ENCODE measurements at regions not wholly inside any gene's neighbourhood (a gene's known extent, or its start where the extent isn't known, plus 50 kb on each side); places are given as distances from the start of the nearest gene placed in this dataset.

DNA sequence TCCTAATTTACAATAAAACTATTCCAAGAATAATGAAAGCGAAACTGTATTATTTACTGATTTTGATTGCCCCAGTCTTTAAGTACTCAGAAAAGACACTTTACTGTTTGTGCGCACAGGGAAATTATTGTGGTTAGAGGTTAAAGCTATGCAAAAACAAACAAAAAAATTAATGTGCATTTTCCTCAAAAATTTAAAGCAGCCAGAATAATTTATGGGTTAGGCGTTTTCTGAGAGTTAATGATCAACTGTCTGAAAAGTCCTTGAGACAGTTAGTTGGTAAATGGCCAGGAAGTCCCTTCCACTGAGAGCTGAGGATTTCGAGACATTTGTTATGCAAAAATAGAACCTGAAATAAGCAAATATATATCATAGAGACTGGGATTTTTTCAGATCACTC is 143.3 kb downstream of the IRS1 start:
- H3K36me3 Mint-ChIP-seq (ENCODE audit: low read depth, unreplicated experiment) = peaks cover 5% of the 10 kb centered on the region
- no peak for DNase-seq (ENCODE audit: low spot score)
- H3K4me3 Mint-ChIP-seq (ENCODE audit: unreplicated experiment) = no peak overlapping the region
- H3K4me1 Mint-ChIP-seq (ENCODE audit: unreplicated experiment) = peaks cover 12% of the 10 kb centered on the region
- H3K9me3 Mint-ChIP-seq (ENCODE audit: unreplicated experiment) = peaks cover under 1% of the 10 kb centered on the region
- H3K27me3 Mint-ChIP-seq (ENCODE audit: unreplicated experiment) = peaks cover 12% of the 10 kb centered on the region
- no peak overlapping the region for H3K27ac Mint-ChIP-seq (ENCODE audit: unreplicated experiment)
- no peak for TF ChIP-seq CTCF (IDR thresholded peaks at IDR 0.05; ENCODE audit: unreplicated experiment)

- Mint-ChIP-seq H3K27ac (ENCODE audit: unreplicated experiment) (no peak overlapping the region), H3K4me3 (ENCODE audit: unreplicated experiment) (no peak overlapping the region)
Measured at GRCh38 chr2:226655871-226656270, 143.7 kb downstream of the IRS1 start.

GRCh38 chr2:226652983-226653765 is 146.4 kb downstream of the IRS1 start:
- Mint-ChIP-seq H3K4me3 (ENCODE audit: unreplicated experiment) (no peak overlapping the region), H3K36me3 (ENCODE audit: low read depth, unreplicated experiment) (peaks cover 14% of the 10 kb centered on the region), H3K27me3 (ENCODE audit: unreplicated experiment) (peaks cover 8% of the 10 kb centered on the region), H3K27ac (ENCODE audit: unreplicated experiment) (no peak overlapping the region), H3K9me3 (ENCODE audit: unreplicated experiment) (peaks cover 8% of the 10 kb centered on the region), H3K4me1 (ENCODE audit: unreplicated experiment) (peaks cover 8% of the 10 kb centered on the region)
- no peak for TF ChIP-seq CTCF (IDR thresholded peaks at IDR 0.05; ENCODE audit: unreplicated experiment)
- DNase-seq (ENCODE audit: low spot score) = no peak

More at GRCh38 chr2:226655871-226656270, 143.7 kb downstream of the IRS1 start:
- Mint-ChIP-seq H3K4me1 (ENCODE audit: unreplicated experiment) (peaks cover 12% of the 10 kb centered on the region), H3K27me3 (ENCODE audit: unreplicated experiment) (peaks cover 12% of the 10 kb centered on the region), H3K9me3 (ENCODE audit: unreplicated experiment) (no peaks in the 10 kb centered on the region), H3K36me3 (ENCODE audit: low read depth, unreplicated experiment) (peaks cover 4% of the 10 kb centered on the region)
- no peak for DNase-seq (ENCODE audit: low spot score)
- no peak for TF ChIP-seq CTCF (IDR thresholded peaks at IDR 0.05; ENCODE audit: unreplicated experiment)

DNA sequence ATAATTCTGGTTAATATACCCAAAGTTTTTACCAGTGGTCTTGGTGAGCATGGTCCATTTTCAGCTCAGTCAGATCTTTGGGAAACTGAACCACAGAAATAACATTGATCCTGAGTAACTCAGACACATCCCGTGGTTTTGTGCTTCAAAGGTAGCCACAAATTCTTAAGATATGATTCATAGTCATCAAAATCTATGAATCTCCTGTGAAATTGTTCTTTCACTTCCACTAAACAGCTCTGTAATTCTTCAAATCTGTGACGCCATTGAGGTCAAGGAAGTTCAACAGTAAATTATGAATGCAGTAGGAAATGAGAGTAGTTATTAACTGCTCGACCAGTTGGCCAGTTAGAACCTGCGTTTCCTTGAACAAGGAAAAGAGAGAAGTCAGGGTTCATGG is 147.3 kb downstream of the IRS1 start:
- no peak overlapping the region for H3K4me3 Mint-ChIP-seq (ENCODE audit: unreplicated experiment)
- peaks cover 14% of the 10 kb centered on the region for H3K36me3 Mint-ChIP-seq (ENCODE audit: low read depth, unreplicated experiment)
- peaks cover 8% of the 10 kb centered on the region for H3K4me1 Mint-ChIP-seq (ENCODE audit: unreplicated experiment)
- peaks cover 8% of the 10 kb centered on the region for H3K27me3 Mint-ChIP-seq (ENCODE audit: unreplicated experiment)
- TF ChIP-seq CTCF (IDR thresholded peaks at IDR 0.05; ENCODE audit: unreplicated experiment) = no peak
- no peak overlapping the region for H3K27ac Mint-ChIP-seq (ENCODE audit: unreplicated experiment)
- H3K9me3 Mint-ChIP-seq (ENCODE audit: unreplicated experiment) = peaks cover 8% of the 10 kb centered on the region
- DNase-seq (ENCODE audit: low spot score) = no peak

GRCh38 chr2:226649871-226650660 is 149.6 kb downstream of the IRS1 start:
- H3K36me3 Mint-ChIP-seq (ENCODE audit: low read depth, unreplicated experiment) = peaks cover 14% of the 10 kb centered on the region
- H3K9me3 Mint-ChIP-seq (ENCODE audit: unreplicated experiment) = peaks cover 8% of the 10 kb centered on the region
- peaks cover 11% of the 10 kb centered on the region for H3K4me1 Mint-ChIP-seq (ENCODE audit: unreplicated experiment)
- no peak for TF ChIP-seq CTCF (IDR thresholded peaks at IDR 0.05; ENCODE audit: unreplicated experiment)
- H3K4me3 Mint-ChIP-seq (ENCODE audit: unreplicated experiment) = no peak overlapping the region
- DNase-seq (ENCODE audit: low spot score) = peak; percentile 63
- no peak overlapping the region for H3K27ac Mint-ChIP-seq (ENCODE audit: unreplicated experiment)
- H3K27me3 Mint-ChIP-seq (ENCODE audit: unreplicated experiment) = peaks cover 5% of the 10 kb centered on the region

All from endothelial cell (in vitro differentiated cells).